Panc1 (cell line): ENCODE measurements at regions not wholly inside any gene's neighbourhood (a gene's known extent, or its start where the extent isn't known, plus 50 kb on each side); places are given as distances from the start of the nearest gene placed in this dataset.

ENCODE experiments used
- ATAC-seq: fragments of 200-7000 bp; cut with Tn5 transposase; 2 replicates; pipeline ENCODE4 v1.9.1; 2020; ENCODE audit warnings: mild to moderate bottlenecking, moderate library complexity
- BruUV-seq: library from RNA; stranded (reverse); fragments of 400-500 nt; replicated peaks from 2 replicates; lab custom pipeline; 2021; lab: Mats Ljungman, UMichigan
- CTCF ChIA-PET: fragments of 300-600 bp; sonication (Branson Sonifier 250); formaldehyde crosslinking; loops from one replicate; lab custom pipeline; 2022; ENCODE audit warnings: antibody characterized with exemption; lab: Charles Lee
- POLR2A ChIA-PET: fragments of 300-600 bp; sonication (Branson Sonifier 250); formaldehyde crosslinking; loops from one replicate; lab custom pipeline; 2022; ENCODE audit warnings: antibody characterized with exemption; lab: Charles Lee
- DNase-seq: peaks from one replicate; pipeline ENCODE4 v3.0.0-alpha.2; 2010; ENCODE audit warnings: low read depth, low spot score
- H3K27ac ChIP-seq: 2 replicates; pipeline ENCODE4 v1.5.1; 2011; ENCODE audit warnings: mild to moderate bottlenecking, low read length, inconsistent platforms
- H3K27me3 ChIP-seq: fragments of 200-500 bp; sonication (Bioruptor generic); 2 replicates; pipeline ENCODE4 v1.6.0; 2014; ENCODE audit warnings: low read length, inconsistent platforms; ENCODE audit not compliant: control insufficient read depth, insufficient read depth
- H3K36me3 ChIP-seq: fragments of 200-500 bp; sonication (Bioruptor generic); 2 replicates; pipeline ENCODE4 v1.5.1; 2014; ENCODE audit warnings: inconsistent platforms, mild to moderate bottlenecking, low read length, moderate library complexity; ENCODE audit not compliant: control insufficient read depth, insufficient read depth
- H3K4me1 ChIP-seq: 2 replicates; pipeline ENCODE4 v1.5.1; 2011; ENCODE audit warnings: inconsistent platforms, mild to moderate bottlenecking, low read length, moderate library complexity; ENCODE audit not compliant: control insufficient read depth, insufficient read depth
- H3K4me3 ChIP-seq, 2 experiments: 2 replicates each; pipeline ENCODE4 v1.5.1; 2011 to 2012; ENCODE audit warnings: low read depth in 2 of 2, low read length in 2 of 2, mild to moderate bottlenecking in 2 of 2, inconsistent platforms in 1 of 2, moderate library complexity in 1 of 2
- H3K9me3 ChIP-seq: fragments of 200-500 bp; sonication (Bioruptor generic); 2 replicates; pipeline ENCODE4 v1.5.1; 2014; ENCODE audit warnings: low read depth, mild to moderate bottlenecking, inconsistent platforms, low read length, moderate library complexity; ENCODE audit not compliant: control insufficient read depth, insufficient read depth
- POLR2AphosphoS5 ChIP-seq: IDR thresholded peaks from 2 replicates; pipeline ENCODE4 v1.6.1; 2012; ENCODE audit warnings: mild to moderate bottlenecking, low read depth, low read length, moderate library complexity
- REST ChIP-seq, 2 experiments: IDR thresholded peaks; 2 replicates each; pipeline ENCODE4 v1.6.1; 2011 to 2012; ENCODE audit warnings: low read depth in 2 of 2, control low read depth in 1 of 2, low read length in 1 of 2, mild to moderate bottlenecking in 1 of 2, moderate library complexity in 1 of 2; ENCODE audit not compliant: insufficient read depth in 1 of 2
- SIN3A ChIP-seq: IDR thresholded peaks from 2 replicates; pipeline ENCODE4 v1.6.1; 2012; ENCODE audit warnings: low read depth, mild to moderate bottlenecking, low read length, moderate library complexity, borderline replicate concordance; ENCODE audit not compliant: insufficient read depth
- TCF7L2 ChIP-seq: IDR thresholded peaks from 2 replicates; pipeline ENCODE4 v1.6.1; 2011; ENCODE audit warnings: mild to moderate bottlenecking, low read depth, low read length, inconsistent platforms
- in situ Hi-C: cut with HindIII; loops from 2 replicates; pipeline ENCODE4 v1.10.0; 2016; ENCODE audit warnings: low sequenced_read_pairs, low pct_unique_long_range_greater_than_20kb
- intact Hi-C: fragments of 100-400 bp; cut with micrococcal nuclease; formaldehyde crosslinking; loops from one replicate; pipeline ENCODE4 v1.10.0; 2022; ENCODE audit not compliant: unreplicated experiment
- TF ChIP-seq, protein P1 (sequence below): fragments of 450-650 bp; IDR thresholded peaks from 2 replicates; pipeline ENCODE4 v1.5.1; 2017; ENCODE audit warnings: mild to moderate bottlenecking

DNA sequence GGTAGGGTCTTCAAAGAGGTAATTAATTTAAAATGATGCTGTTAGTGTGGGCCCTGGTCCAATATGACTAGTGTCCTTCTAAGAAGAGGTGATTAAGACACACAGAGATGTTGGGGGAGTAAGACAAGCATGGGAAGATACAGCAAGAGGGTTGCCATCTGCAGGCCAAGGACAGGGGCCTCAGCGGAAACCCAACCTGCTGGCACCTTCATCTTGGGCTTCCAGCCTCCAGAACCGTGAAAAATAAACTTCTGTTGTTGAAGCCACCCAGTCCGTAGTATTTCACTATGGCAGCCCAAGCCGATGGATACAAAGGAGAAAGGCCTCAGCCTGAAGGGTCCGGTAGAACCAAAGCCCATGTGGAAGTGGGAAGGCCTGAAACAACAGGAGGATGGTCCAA lies 161.7 kb upstream of the UBE2E1 start:
- in situ Hi-C loops: no loop called here
- H3K4me1 ChIP-seq: peaks cover 7% of the 10 kb centered on the region
- ChIA-PET POLR2A (no interaction called here), CTCF (no interaction called here)
- ATAC-seq (no peak), DNase-seq (no peak)
- no peaks in the 10 kb centered on the region for H3K27me3 ChIP-seq
- H3K27ac ChIP-seq: no peak overlapping the region
- no peak overlapping the region for H3K4me3 ChIP-seq
- TF ChIP-seq, protein P1, sequence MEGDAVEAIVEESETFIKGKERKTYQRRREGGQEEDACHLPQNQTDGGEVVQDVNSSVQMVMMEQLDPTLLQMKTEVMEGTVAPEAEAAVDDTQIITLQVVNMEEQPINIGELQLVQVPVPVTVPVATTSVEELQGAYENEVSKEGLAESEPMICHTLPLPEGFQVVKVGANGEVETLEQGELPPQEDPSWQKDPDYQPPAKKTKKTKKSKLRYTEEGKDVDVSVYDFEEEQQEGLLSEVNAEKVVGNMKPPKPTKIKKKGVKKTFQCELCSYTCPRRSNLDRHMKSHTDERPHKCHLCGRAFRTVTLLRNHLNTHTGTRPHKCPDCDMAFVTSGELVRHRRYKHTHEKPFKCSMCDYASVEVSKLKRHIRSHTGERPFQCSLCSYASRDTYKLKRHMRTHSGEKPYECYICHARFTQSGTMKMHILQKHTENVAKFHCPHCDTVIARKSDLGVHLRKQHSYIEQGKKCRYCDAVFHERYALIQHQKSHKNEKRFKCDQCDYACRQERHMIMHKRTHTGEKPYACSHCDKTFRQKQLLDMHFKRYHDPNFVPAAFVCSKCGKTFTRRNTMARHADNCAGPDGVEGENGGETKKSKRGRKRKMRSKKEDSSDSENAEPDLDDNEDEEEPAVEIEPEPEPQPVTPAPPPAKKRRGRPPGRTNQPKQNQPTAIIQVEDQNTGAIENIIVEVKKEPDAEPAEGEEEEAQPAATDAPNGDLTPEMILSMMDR: no peak
- intact Hi-C loops: no loop called here
- BruUV-seq: no TSS peak
- no peaks in the 10 kb centered on the region for H3K36me3 ChIP-seq
- no peaks in the 10 kb centered on the region for H3K9me3 ChIP-seq

DNA sequence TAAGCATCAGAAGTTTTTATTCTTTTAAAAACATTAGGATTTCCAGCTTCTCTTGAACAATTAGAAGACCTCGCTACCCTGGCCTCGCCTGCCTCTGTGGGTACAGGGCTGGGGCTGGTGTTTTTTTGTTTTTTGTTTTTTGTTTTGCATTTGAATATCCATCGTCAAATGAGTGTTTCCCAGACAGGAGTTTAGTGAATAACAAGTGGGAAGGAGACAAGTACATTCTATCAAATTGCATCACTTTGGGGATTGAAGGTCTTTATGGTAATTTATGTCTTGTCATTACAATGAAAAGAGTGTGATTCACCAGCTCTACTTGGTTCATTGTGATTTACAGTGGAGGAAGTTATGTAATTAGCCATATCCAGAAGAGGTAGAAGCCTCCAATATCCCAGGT lies 161.1 kb upstream of the UBE2E1 start:
- Histone ChIP-seq H3K27ac (no peak overlapping the region), H3K4me1 (peaks cover 12% of the 10 kb centered on the region), H3K27me3 (no peaks in the 10 kb centered on the region), H3K4me3 (no peak overlapping the region), H3K9me3 (no peaks in the 10 kb centered on the region), H3K36me3 (no peaks in the 10 kb centered on the region)
- ChIA-PET CTCF (no interaction called here), POLR2A (no interaction called here)
- intact Hi-C loops (no loop called here), in situ Hi-C loops (no loop called here)
- no peak for TF ChIP-seq TCF7L2
- TF ChIP-seq POLR2AphosphoS5: no peak
- TF ChIP-seq SIN3A: no peak
- TF ChIP-seq REST (IDR thresholded peaks at IDR 0.05; ENCODE audit: insufficient read depth in 1 of 2, low read depth in 2 of 2, low read length in 1 of 2): no peak
- TF ChIP-seq, protein P1: no peak
- ATAC-seq (no peak), DNase-seq (no peak)
- no TSS peak for BruUV-seq
